Neural cell (in vitro differentiated cells): ENCODE measurements at regions not wholly inside any gene's neighbourhood (a gene's known extent, or its start where the extent isn't known, plus 50 kb on each side); places are given as distances from the start of the nearest gene placed in this dataset.

Experiments used
- TAF1 ChIP-seq: IDR thresholded peaks from 2 replicates; pipeline ENCODE4 v1.6.1; 2012; ENCODE audit warnings: low read depth
- TF ChIP-seq, protein P1 (sequence below): fragments of 450-650 bp; IDR thresholded peaks from 2 replicates; pipeline ENCODE4 v1.5.1; 2014; ENCODE audit warnings: antibody characterized with exemption, mild to moderate bottlenecking, moderate library complexity; ENCODE audit not compliant: poor library complexity, severe bottlenecking

GRCh38 chr4:121269001-121269400 is 104.9 kb upstream of the TNIP3 start:
- TF ChIP-seq, protein P1, sequence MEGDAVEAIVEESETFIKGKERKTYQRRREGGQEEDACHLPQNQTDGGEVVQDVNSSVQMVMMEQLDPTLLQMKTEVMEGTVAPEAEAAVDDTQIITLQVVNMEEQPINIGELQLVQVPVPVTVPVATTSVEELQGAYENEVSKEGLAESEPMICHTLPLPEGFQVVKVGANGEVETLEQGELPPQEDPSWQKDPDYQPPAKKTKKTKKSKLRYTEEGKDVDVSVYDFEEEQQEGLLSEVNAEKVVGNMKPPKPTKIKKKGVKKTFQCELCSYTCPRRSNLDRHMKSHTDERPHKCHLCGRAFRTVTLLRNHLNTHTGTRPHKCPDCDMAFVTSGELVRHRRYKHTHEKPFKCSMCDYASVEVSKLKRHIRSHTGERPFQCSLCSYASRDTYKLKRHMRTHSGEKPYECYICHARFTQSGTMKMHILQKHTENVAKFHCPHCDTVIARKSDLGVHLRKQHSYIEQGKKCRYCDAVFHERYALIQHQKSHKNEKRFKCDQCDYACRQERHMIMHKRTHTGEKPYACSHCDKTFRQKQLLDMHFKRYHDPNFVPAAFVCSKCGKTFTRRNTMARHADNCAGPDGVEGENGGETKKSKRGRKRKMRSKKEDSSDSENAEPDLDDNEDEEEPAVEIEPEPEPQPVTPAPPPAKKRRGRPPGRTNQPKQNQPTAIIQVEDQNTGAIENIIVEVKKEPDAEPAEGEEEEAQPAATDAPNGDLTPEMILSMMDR, result no peak
- TF ChIP-seq TAF1, result no peak
